Caco-2 (cell line): ENCODE measurements at regions not wholly inside any gene's neighbourhood (a gene's known extent, or its start where the extent isn't known, plus 50 kb on each side); places are given as distances from the start of the nearest gene placed in this dataset.

Source experiments
- BruUV-seq: library from RNA; stranded (reverse); fragments of 400-500 nt; replicated peaks from 2 replicates; lab custom pipeline; 2021; lab: Mats Ljungman, UMichigan
- CTCF ChIA-PET: fragments of 300-600 bp; sonication (Branson Sonifier 250); formaldehyde crosslinking; loops from one replicate; lab custom pipeline; 2022; ENCODE audit warnings: antibody characterized with exemption; lab: Charles Lee
- POLR2A ChIA-PET: fragments of 300-600 bp; sonication (Branson Sonifier 250); formaldehyde crosslinking; loops from one replicate; lab custom pipeline; 2022; ENCODE audit warnings: antibody characterized with exemption; lab: Charles Lee
- DNase-seq, 2 experiments: peaks; one replicate each; pipeline versions ENCODE4 v3.0.0 to v3.0.0-alpha.2; 2020 to 2022
- H3K27me3 ChIP-seq: replicated peaks from 2 replicates; pipeline ENCODE4 v1.6.0; 2011; ENCODE audit warnings: low read length; ENCODE audit not compliant: control insufficient read depth, insufficient read depth
- H3K36me3 ChIP-seq: 2 replicates; pipeline ENCODE4 v1.5.1; 2011; ENCODE audit warnings: low read length; ENCODE audit not compliant: control insufficient read depth, insufficient read depth
- H3K4me1 ChIP-seq: fragments of 250-450 bp; sonication (Bioruptor Pico); 2 replicates; pipeline ENCODE4 v1.5.1; 2020; ENCODE audit warnings: mild to moderate bottlenecking
- H3K4me3 ChIP-seq: 2 replicates; pipeline ENCODE4 v1.5.1; 2011; ENCODE audit warnings: low read depth, mild to moderate bottlenecking, control low read depth, low read length
- H3K9me3 ChIP-seq: fragments of 250-450 bp; sonication (Bioruptor Pico); 2 replicates; pipeline ENCODE4 v1.5.1; 2020; ENCODE audit warnings: mild to moderate bottlenecking, moderate library complexity
- H3K27ac Mint-ChIP-seq: one replicate; pipeline ENCODE4 v1.8.0; 2022; ENCODE audit warnings: mixed read lengths; ENCODE audit not compliant: unreplicated experiment
- H3K27me3 Mint-ChIP-seq: one replicate; pipeline ENCODE4 v1.8.0; 2022; ENCODE audit warnings: mixed read lengths; ENCODE audit not compliant: insufficient read depth, unreplicated experiment
- H3K36me3 Mint-ChIP-seq: one replicate; pipeline ENCODE4 v1.8.0; 2022; ENCODE audit warnings: mild to moderate bottlenecking, mixed read lengths; ENCODE audit not compliant: insufficient read depth, unreplicated experiment
- H3K4me1 Mint-ChIP-seq: one replicate; pipeline ENCODE4 v1.8.0; 2022; ENCODE audit warnings: low read depth, mixed read lengths; ENCODE audit not compliant: unreplicated experiment
- H3K4me3 Mint-ChIP-seq: one replicate; pipeline ENCODE4 v1.8.0; 2022; ENCODE audit warnings: mild to moderate bottlenecking, moderate library complexity, mixed read lengths; ENCODE audit not compliant: unreplicated experiment
- H3K9me3 Mint-ChIP-seq: one replicate; pipeline ENCODE4 v1.8.0; 2022; ENCODE audit warnings: mixed read lengths; ENCODE audit not compliant: unreplicated experiment
- intact Hi-C: fragments of 100-400 bp; cut with micrococcal nuclease; formaldehyde crosslinking; loops from one replicate; pipeline ENCODE4 v1.10.0; 2022; ENCODE audit not compliant: unreplicated experiment
- TF ChIP-seq, protein P1 (sequence below), 2 experiments: fragments of 200-600 bp in 1 of 2; IDR thresholded peaks; 1 replicate in 1 of 2; 2 replicates in 1 of 2; pipeline versions ENCODE4 v1.5.1 to v1.8.0; 2011 to 2022; ENCODE audit warnings: antibody characterized with exemption in 1 of 2, control low read depth in 1 of 2, inconsistent platforms in 1 of 2, low read depth in 1 of 2, low read length in 1 of 2, mild to moderate bottlenecking in 1 of 2, moderate library complexity in 1 of 2; ENCODE audit not compliant: insufficient read depth in 1 of 2, severe bottlenecking in 1 of 2, unreplicated experiment in 1 of 2

DNA sequence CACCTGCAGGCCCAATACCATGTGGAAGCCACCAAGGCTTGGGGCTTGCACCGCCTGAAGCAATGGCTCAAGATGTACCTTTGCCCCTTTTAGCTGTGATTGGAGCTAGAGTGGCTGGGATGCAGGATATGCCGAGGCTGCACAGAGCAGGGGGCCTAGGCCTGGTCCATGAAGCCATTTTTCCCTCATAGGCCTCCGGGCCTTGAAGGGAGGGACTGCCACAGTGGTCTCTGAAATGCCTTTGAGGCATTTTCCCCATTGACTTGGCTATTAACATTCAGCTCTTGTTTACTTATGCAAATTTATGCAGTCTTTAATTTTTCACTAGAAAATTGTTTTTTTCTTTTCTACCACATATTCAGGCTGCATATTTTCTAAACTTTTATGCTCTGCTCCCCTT, 203.2 kb upstream of the HHIP start:
- POLR2A ChIA-PET: no interaction called here
- DNase-seq: no peak
- no TSS peak for BruUV-seq
- no peaks in the 10 kb centered on the region for H3K36me3 Mint-ChIP-seq
- Histone ChIP-seq H3K9me3 (no peaks in the 10 kb centered on the region), H3K36me3 (no peaks in the 10 kb centered on the region), H3K27me3 (no peaks in the 10 kb centered on the region), H3K4me1 (no peaks in the 10 kb centered on the region), H3K4me3 (no peak overlapping the region)
- H3K27ac Mint-ChIP-seq: no peak overlapping the region
- no peaks in the 10 kb centered on the region for H3K4me1 Mint-ChIP-seq
- CTCF ChIA-PET: no interaction called here
- no peak overlapping the region for H3K4me3 Mint-ChIP-seq
- H3K27me3 Mint-ChIP-seq: peaks cover 3% of the 10 kb centered on the region
- intact Hi-C loops: no loop called here
- peaks cover 9% of the 10 kb centered on the region for H3K9me3 Mint-ChIP-seq
- TF ChIP-seq, protein P1, sequence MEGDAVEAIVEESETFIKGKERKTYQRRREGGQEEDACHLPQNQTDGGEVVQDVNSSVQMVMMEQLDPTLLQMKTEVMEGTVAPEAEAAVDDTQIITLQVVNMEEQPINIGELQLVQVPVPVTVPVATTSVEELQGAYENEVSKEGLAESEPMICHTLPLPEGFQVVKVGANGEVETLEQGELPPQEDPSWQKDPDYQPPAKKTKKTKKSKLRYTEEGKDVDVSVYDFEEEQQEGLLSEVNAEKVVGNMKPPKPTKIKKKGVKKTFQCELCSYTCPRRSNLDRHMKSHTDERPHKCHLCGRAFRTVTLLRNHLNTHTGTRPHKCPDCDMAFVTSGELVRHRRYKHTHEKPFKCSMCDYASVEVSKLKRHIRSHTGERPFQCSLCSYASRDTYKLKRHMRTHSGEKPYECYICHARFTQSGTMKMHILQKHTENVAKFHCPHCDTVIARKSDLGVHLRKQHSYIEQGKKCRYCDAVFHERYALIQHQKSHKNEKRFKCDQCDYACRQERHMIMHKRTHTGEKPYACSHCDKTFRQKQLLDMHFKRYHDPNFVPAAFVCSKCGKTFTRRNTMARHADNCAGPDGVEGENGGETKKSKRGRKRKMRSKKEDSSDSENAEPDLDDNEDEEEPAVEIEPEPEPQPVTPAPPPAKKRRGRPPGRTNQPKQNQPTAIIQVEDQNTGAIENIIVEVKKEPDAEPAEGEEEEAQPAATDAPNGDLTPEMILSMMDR (IDR thresholded peaks at IDR 0.05; ENCODE audit: insufficient read depth in 1 of 2, low read depth in 1 of 2, low read length in 1 of 2, severe bottlenecking in 1 of 2, unreplicated experiment in 1 of 2): no peak

- H3K36me3 ChIP-seq: no peaks in the 10 kb centered on the region
- H3K9me3 Mint-ChIP-seq: no peaks in the 10 kb centered on the region
- no peak overlapping the region for H3K27ac Mint-ChIP-seq
- intact Hi-C loops: no loop called here
- CTCF ChIA-PET: no interaction called here
- TF ChIP-seq, protein P1 (IDR thresholded peaks at IDR 0.05; ENCODE audit: insufficient read depth in 1 of 2, low read depth in 1 of 2, low read length in 1 of 2, severe bottlenecking in 1 of 2, unreplicated experiment in 1 of 2): no peak
- no peak overlapping the region for H3K4me3 Mint-ChIP-seq
- no peaks in the 10 kb centered on the region for H3K4me1 Mint-ChIP-seq
- H3K27me3 Mint-ChIP-seq: no peaks in the 10 kb centered on the region
- DNase-seq: no peak
- no peak overlapping the region for H3K4me3 ChIP-seq
- no peaks in the 10 kb centered on the region for H3K4me1 ChIP-seq
- no TSS peak for BruUV-seq
- no peaks in the 10 kb centered on the region for H3K9me3 ChIP-seq
- H3K27me3 ChIP-seq: no peaks in the 10 kb centered on the region
- POLR2A ChIA-PET: no interaction called here
- H3K36me3 Mint-ChIP-seq: no peaks in the 10 kb centered on the region
Observed at GRCh38 chr4:144449611-144450010, 196.3 kb upstream of the HHIP start.

- Histone ChIP-seq H3K4me1 (no peaks in the 10 kb centered on the region), H3K4me3 (no peak overlapping the region), H3K36me3 (no peaks in the 10 kb centered on the region), H3K27me3 (no peaks in the 10 kb centered on the region), H3K9me3 (no peaks in the 10 kb centered on the region)
- POLR2A ChIA-PET: no interaction called here
- CTCF ChIA-PET: no interaction called here
- intact Hi-C loops: no loop called here
- Mint-ChIP-seq H3K27me3 (no peaks in the 10 kb centered on the region), H3K4me3 (no peak overlapping the region), H3K36me3 (no peaks in the 10 kb centered on the region), H3K9me3 (no peaks in the 10 kb centered on the region), H3K27ac (no peak overlapping the region), H3K4me1 (no peaks in the 10 kb centered on the region)
- BruUV-seq: no TSS peak
- no peak for DNase-seq
- TF ChIP-seq, protein P1 (IDR thresholded peaks at IDR 0.05; ENCODE audit: insufficient read depth in 1 of 2, low read depth in 1 of 2, low read length in 1 of 2, severe bottlenecking in 1 of 2, unreplicated experiment in 1 of 2): no peak
Observed at GRCh38 chr4:144450526-144450925, 195.4 kb upstream of the HHIP start.
